B cell (primary cell): ENCODE measurements at regions not wholly inside any gene's neighbourhood (a gene's known extent, or its start where the extent isn't known, plus 50 kb on each side); places are given as distances from the start of the nearest gene placed in this dataset.

Experiments
- ATAC-seq: fragments of 200-7000 bp; cut with Tn5 transposase; one replicate; pipeline ENCODE4 v1.10.0; 2021; ENCODE audit warnings: low read depth, mild to moderate bottlenecking, moderate number of reproducible peaks, moderate library complexity
- CTCF ChIA-PET: fragments of 350-600 bp; sonication (Branson Sonifier 250); formaldehyde crosslinking; loops from one replicate; lab custom pipeline; 2021; ENCODE audit warnings: antibody characterized with exemption, inconsistent platforms; lab: Charles Lee
- POLR2A ChIA-PET: fragments of 350-600 bp; sonication (Branson Sonifier 250); formaldehyde crosslinking; loops from one replicate; lab custom pipeline; 2021; ENCODE audit warnings: antibody characterized with exemption; lab: Charles Lee
- DNase-seq: peaks from one replicate; pipeline ENCODE4 v3.0.0; 2013
- H2AFZ ChIP-seq: 2 replicates; pipeline ENCODE4 v1.6.1; 2012; ENCODE audit warnings: mild to moderate bottlenecking, low read depth, low read length; ENCODE audit not compliant: insufficient read depth, poor library complexity, severe bottlenecking
- H3K27ac ChIP-seq, 2 donors: 1 replicate in 1 of 2; 2 replicates in 1 of 2; pipeline ENCODE4 v1.5.1; 2012 to 2013; ENCODE audit warnings: low read length in 2 of 2, mild to moderate bottlenecking in 2 of 2, moderate library complexity in 1 of 2
- H3K27me3 ChIP-seq, 4 experiments: fragments of 200-600 bp in 1 of 4; sonication (generic) in 1 of 4; replicated peaks in 1 of 4; 1 replicate in 2 of 4; 2 replicates in 2 of 4; pipeline versions ENCODE4 v1.6.1 to v1.7.0; 2013 to 2016; ENCODE audit warnings: low read length in 3 of 4, mild to moderate bottlenecking in 2 of 4, mixed read lengths in 1 of 4, moderate library complexity in 1 of 4; ENCODE audit not compliant: insufficient read depth in 4 of 4, control insufficient read depth in 3 of 4; ENCODE audit errors: control extremely low read depth in 1 of 4
- H3K36me3 ChIP-seq, 2 experiments: replicated peaks in 1 of 2; 1 replicate in 1 of 2; 2 replicates in 1 of 2; pipeline versions ENCODE4 v1.6.1 to v1.7.1; 2013; ENCODE audit warnings: low read length in 1 of 2; ENCODE audit not compliant: insufficient read depth in 2 of 2, control insufficient read depth in 1 of 2; ENCODE audit errors: control extremely low read depth in 1 of 2, extremely low read depth in 1 of 2
- H3K4me1 ChIP-seq, 2 donors: fragments of 200-600 bp in 1 of 2; sonication (generic) in 1 of 2; 1 replicate in 1 of 2; 2 replicates in 1 of 2; pipeline versions ENCODE4 v1.5.1 to v1.6.1; 2013 to 2017; ENCODE audit warnings: low read length in 2 of 2; ENCODE audit not compliant: control insufficient read depth in 2 of 2, insufficient read depth in 2 of 2
- H3K4me2 ChIP-seq: replicated peaks from 2 replicates; pipeline ENCODE3; 2012; ENCODE audit warnings: mild to moderate bottlenecking, low read depth, low read length; ENCODE audit not compliant: poor library complexity, severe bottlenecking
- H3K4me3 ChIP-seq, 5 experiments: fragments of 200-600 bp in 1 of 5; sonication (generic) in 1 of 5; 1 replicate in 3 of 5; 2 replicates in 2 of 5; pipeline versions ENCODE4 v1.5.1 to v1.7.0; 2011 to 2016; ENCODE audit warnings: low read length in 4 of 5, mild to moderate bottlenecking in 4 of 5, low read depth in 2 of 5, control low read depth in 1 of 5, moderate library complexity in 1 of 5; ENCODE audit not compliant: insufficient read depth in 1 of 5; ENCODE audit errors: control extremely low read depth in 1 of 5, extremely low read depth in 1 of 5
- H3K79me2 ChIP-seq: fragments of 200-600 bp; sonication (generic); one replicate; pipeline ENCODE4 v1.6.0; 2016; ENCODE audit warnings: low read length; ENCODE audit not compliant: control insufficient read depth, insufficient read depth
- H3K9ac ChIP-seq: fragments of 200-600 bp; sonication (generic); 2 replicates; pipeline ENCODE4 v1.6.1; 2017; ENCODE audit warnings: mild to moderate bottlenecking, low read length, moderate library complexity
- H3K9me3 ChIP-seq, 3 donors: one replicate each; pipeline versions ENCODE4 v1.6.1 to v1.7.1; 2013; ENCODE audit warnings: low read length in 2 of 3; ENCODE audit not compliant: control insufficient read depth in 2 of 3, insufficient read depth in 1 of 3; ENCODE audit errors: control extremely low read depth in 1 of 3
- H4K20me1 ChIP-seq: 2 replicates; pipeline ENCODE4 v1.6.0; 2012; ENCODE audit warnings: mild to moderate bottlenecking, low read length; ENCODE audit not compliant: insufficient read depth, control insufficient read depth, poor library complexity, severe bottlenecking
- H3K27ac Mint-ChIP-seq: one replicate; pipeline ENCODE4 v1.8.0; 2021; ENCODE audit warnings: mixed read lengths
- H3K27me3 Mint-ChIP-seq: one replicate; pipeline ENCODE4 v1.8.0; 2021; ENCODE audit warnings: mixed read lengths
- H3K4me1 Mint-ChIP-seq: one replicate; pipeline ENCODE4 v1.8.0; 2021; ENCODE audit warnings: mixed read lengths
- H3K4me3 Mint-ChIP-seq: one replicate; pipeline ENCODE4 v1.8.0; 2021; ENCODE audit warnings: mixed read lengths
- H3K9me3 Mint-ChIP-seq: one replicate; pipeline ENCODE4 v1.8.0; 2022; ENCODE audit warnings: mixed read lengths; ENCODE audit not compliant: insufficient read depth
- EZH2 ChIP-seq: IDR thresholded peaks from 2 replicates; pipeline ENCODE4 v1.6.1; 2012; ENCODE audit warnings: borderline replicate concordance, low read depth, mild to moderate bottlenecking, moderate library complexity, low read length; ENCODE audit not compliant: insufficient read depth, poor library complexity, severe bottlenecking
- WGBS: methylation state at CpG from one replicate; pipeline ENCODE4 v1.1.5; 2013; ENCODE audit warnings: missing lambda C conversion rate; ENCODE audit not compliant: insufficient coverage; 5-methylcytosine and 5-hydroxymethylcytosine counted together
- intact Hi-C: fragments of 100-400 bp; cut with micrococcal nuclease; formaldehyde crosslinking; loops from one replicate; pipeline ENCODE4 v1.10.0; 2022
- TF ChIP-seq, protein P1 (sequence below): fragments of 200-600 bp; IDR thresholded peaks from one replicate; pipeline ENCODE4 v1.8.0; 2022; ENCODE audit warnings: antibody characterized with exemption, mild to moderate bottlenecking

DNA sequence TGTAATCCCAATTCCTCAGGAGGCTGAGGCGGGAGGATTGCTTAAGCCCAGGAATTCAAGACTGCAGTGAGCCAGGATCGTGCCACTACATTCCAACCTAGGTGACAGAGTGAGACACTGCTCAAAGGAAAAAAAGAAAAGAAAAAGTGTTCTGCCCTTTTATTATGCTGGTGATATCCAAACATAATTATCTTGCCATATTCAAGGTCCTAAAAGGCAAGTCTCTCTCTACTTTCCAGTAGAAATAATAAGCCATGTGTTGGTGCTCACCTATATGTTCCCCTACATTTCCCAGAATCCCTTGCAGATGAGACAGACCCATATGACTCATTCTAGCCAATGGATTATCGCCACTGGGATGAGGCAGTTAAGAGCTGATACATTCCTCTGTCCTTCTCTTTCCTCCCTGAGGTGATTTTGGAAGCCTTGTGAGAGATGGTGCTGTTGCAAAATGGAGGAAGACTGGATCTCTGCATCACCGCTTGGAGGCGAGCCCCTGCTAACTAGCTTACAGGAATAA lies 58.3 kb upstream of the MRI1 start:
- CTCF ChIA-PET: no interaction called here
- H3K27ac Mint-ChIP-seq: no peak overlapping the region

DNA sequence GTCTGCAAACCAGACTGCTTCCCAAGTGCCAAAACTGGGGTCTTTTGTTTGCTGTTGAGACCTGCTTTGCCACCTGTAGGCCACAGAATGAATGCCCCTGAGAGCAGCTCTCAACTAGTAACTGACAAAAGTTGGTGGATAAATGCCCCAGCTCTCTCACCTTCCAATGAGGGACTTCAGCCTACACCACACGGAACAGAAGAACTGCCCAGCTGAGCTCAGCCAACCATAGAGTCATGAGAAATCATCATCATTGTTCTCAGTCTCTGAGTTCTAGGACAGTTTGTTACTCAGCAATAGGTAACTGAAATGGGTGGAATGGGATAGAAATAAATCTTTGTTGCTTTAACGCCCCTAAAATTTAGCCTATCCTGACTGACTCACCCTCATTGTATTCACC lies 59.1 kb upstream of the MRI1 start:
- H3K9me3 ChIP-seq: peaks cover 1 to 23% (median 8%) of the 10 kb centered on the region in 3 donors
- Mint-ChIP-seq H3K27ac (no peak overlapping the region), H3K4me3 (no peak overlapping the region), H3K9me3 (peaks cover 5% of the 10 kb centered on the region), H3K4me1 (no peaks in the 10 kb centered on the region), H3K27me3 (peaks cover 31% of the 10 kb centered on the region)
- WGBS: no CpG with 5 or more reads among the region's 2 CpGs
- H3K4me2 ChIP-seq: no peak overlapping the region
- no peak for DNase-seq
- ChIA-PET CTCF (no interaction called here), POLR2A (interaction anchor here (0.6 kb wide), 1 partner anchor 135 kb away, joined by 5 read pairs; no protein-coding TSS in a partner anchor)
- H2AFZ ChIP-seq: no peak overlapping the region
- ATAC-seq: no peak
- H3K27ac ChIP-seq: no peak overlapping the region
- no peak overlapping the region for H3K4me3 ChIP-seq
- no peaks in the 10 kb centered on the region for H3K36me3 ChIP-seq
- H3K79me2 ChIP-seq: no peaks in the 10 kb centered on the region
- no peaks in the 10 kb centered on the region for H4K20me1 ChIP-seq
- TF ChIP-seq EZH2: no peak
- TF ChIP-seq, protein P1, sequence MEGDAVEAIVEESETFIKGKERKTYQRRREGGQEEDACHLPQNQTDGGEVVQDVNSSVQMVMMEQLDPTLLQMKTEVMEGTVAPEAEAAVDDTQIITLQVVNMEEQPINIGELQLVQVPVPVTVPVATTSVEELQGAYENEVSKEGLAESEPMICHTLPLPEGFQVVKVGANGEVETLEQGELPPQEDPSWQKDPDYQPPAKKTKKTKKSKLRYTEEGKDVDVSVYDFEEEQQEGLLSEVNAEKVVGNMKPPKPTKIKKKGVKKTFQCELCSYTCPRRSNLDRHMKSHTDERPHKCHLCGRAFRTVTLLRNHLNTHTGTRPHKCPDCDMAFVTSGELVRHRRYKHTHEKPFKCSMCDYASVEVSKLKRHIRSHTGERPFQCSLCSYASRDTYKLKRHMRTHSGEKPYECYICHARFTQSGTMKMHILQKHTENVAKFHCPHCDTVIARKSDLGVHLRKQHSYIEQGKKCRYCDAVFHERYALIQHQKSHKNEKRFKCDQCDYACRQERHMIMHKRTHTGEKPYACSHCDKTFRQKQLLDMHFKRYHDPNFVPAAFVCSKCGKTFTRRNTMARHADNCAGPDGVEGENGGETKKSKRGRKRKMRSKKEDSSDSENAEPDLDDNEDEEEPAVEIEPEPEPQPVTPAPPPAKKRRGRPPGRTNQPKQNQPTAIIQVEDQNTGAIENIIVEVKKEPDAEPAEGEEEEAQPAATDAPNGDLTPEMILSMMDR: no peak
- H3K27me3 ChIP-seq: peaks cover 0 to 11% (median 0%) of the 10 kb centered on the region in 4 experiments
- H3K9ac ChIP-seq: no peak overlapping the region
- H3K4me1 ChIP-seq: no peaks in the 10 kb centered on the region
- intact Hi-C loops: no loop called here

More for the DNA sequence above, 58.3 kb upstream of the MRI1 start:
- Histone ChIP-seq H3K4me2 (no peak overlapping the region), H3K4me1 (no peaks in the 10 kb centered on the region), H3K9ac (no peak overlapping the region), H3K36me3 (no peaks in the 10 kb centered on the region), H2AFZ (no peak overlapping the region), H3K27me3 (peaks cover 0 to 9% (median 0%) of the 10 kb centered on the region in 4 experiments), H3K79me2 (no peaks in the 10 kb centered on the region), H4K20me1 (no peaks in the 10 kb centered on the region), H3K4me3 (no peak overlapping the region), H3K27ac (no peak overlapping the region), H3K9me3 (peaks cover 1 to 22% (median 8%) of the 10 kb centered on the region in 3 donors)
- Mint-ChIP-seq H3K4me1 (no peaks in the 10 kb centered on the region), H3K27me3 (peaks cover 28% of the 10 kb centered on the region), H3K9me3 (peaks cover 5% of the 10 kb centered on the region), H3K4me3 (no peak overlapping the region)
- no CpG with 5 or more reads among the region's 5 CpGs for WGBS
- DNase-seq: no peak
- intact Hi-C loops: no loop called here
- POLR2A ChIA-PET: no interaction called here
- ATAC-seq: no peak
- TF ChIP-seq EZH2: no peak
- TF ChIP-seq, protein P1: no peak
